ENCODE measurements at regions not wholly inside any gene's neighbourhood (a gene's known extent, or its start where the extent isn't known, plus 50 kb on each side); places are given as distances from the start of the nearest gene placed in this dataset.

- TF ChIP-seq CTCF (IDR thresholded peaks at IDR 0.05; ENCODE audit: low read depth, low read length, missing input control) = no peak
- no peak for TF ChIP-seq MAX (IDR thresholded peaks at IDR 0.05)
Observed at GRCh38 chr22:34454598-34454997, 534.3 kb upstream of the LARGE1 start.
